DMS153 (cell line): ENCODE measurements at regions not wholly inside any gene's neighbourhood (a gene's known extent, or its start where the extent isn't known, plus 50 kb on each side); places are given as distances from the start of the nearest gene placed in this dataset.
"Not testable (repeated sequence)": the region's sequence is repeated elsewhere in the genome, so short reads cannot be mapped to it uniquely, and the experiment has no call there.

Experiments used
- DNase-seq: peaks from one replicate; lab custom pipeline; 2025; lab: John Stamatoyannopoulos, UW

GRCh38 chr9:94033383-94033782 lies 50.9 kb upstream of the PTPDC1 start:
- DNase-seq, result no peak

GRCh38 chr9:94031946-94032345 lies 52.3 kb upstream of the PTPDC1 start:
- no peak for DNase-seq

- DNase-seq, result no peak
Measured at GRCh38 chr9:94031380-94031779, 52.9 kb upstream of the PTPDC1 start.

- peak; percentile 80 for DNase-seq
Measured at GRCh38 chr9:94030318-94031179, 53.7 kb upstream of the PTPDC1 start.

GRCh38 chr9:94029932-94030317 lies 54.3 kb upstream of the PTPDC1 start:
- DNase-seq, result no peak

- no peak for DNase-seq
Measured at GRCh38 chr9:94026816-94027215, 57.4 kb upstream of the PTPDC1 start.

GRCh38 chr9:94022476-94022875 lies 61.8 kb upstream of the PTPDC1 start:
- DNase-seq, result not testable (repeated sequence)

- not testable (repeated sequence) for DNase-seq
Measured at GRCh38 chr9:94020836-94021235, 63.4 kb upstream of the PTPDC1 start.

GRCh38 chr9:94018628-94019027 lies 63.5 kb upstream of the BARX1 start:
- no peak for DNase-seq

GRCh38 chr9:94017939-94018531 lies 62.9 kb upstream of the BARX1 start:
- DNase-seq, result no peak

GRCh38 chr9:94016744-94017143 lies 61.6 kb upstream of the BARX1 start:
- DNase-seq, result no peak

GRCh38 chr9:94014920-94015319 lies 59.8 kb upstream of the BARX1 start:
- DNase-seq, result peak; percentile 82

- DNase-seq, result peak; percentile 29
Measured at GRCh38 chr9:94014066-94014654, 59.0 kb upstream of the BARX1 start.

- DNase-seq, result no peak
Measured at GRCh38 chr9:94010980-94011533, 55.9 kb upstream of the BARX1 start.

- no peak for DNase-seq
Measured at GRCh38 chr9:94005272-94005901, 50.2 kb upstream of the BARX1 start.
